IMR-90 (cell line): ENCODE measurements at regions not wholly inside any gene's neighbourhood (a gene's known extent, or its start where the extent isn't known, plus 50 kb on each side); places are given as distances from the start of the nearest gene placed in this dataset.

Experiments used
- CEBPB ChIP-seq: IDR thresholded peaks from 2 replicates; pipeline ENCODE4 v1.6.1; 2012; ENCODE audit warnings: low read depth, low read length, improper control_type of control experiment
- CTCF ChIP-seq: conservative IDR thresholded peaks from 2 replicates; pipeline ENCODE4 v1.5.1; 2012; ENCODE audit warnings: mild to moderate bottlenecking, low read depth, low read length, improper control_type of control experiment
- ELK1 ChIP-seq: fragments of 150-350 bp; IDR thresholded peaks from 2 replicates; pipeline ENCODE4 v1.6.1; 2016; ENCODE audit warnings: low read depth, mild to moderate bottlenecking, low read length, moderate library complexity, borderline replicate concordance
- MXI1 ChIP-seq: IDR thresholded peaks from 2 replicates; pipeline ENCODE4 v1.6.1; 2012; ENCODE audit warnings: low read depth, mild to moderate bottlenecking, low read length, moderate library complexity, borderline replicate concordance
- POLR2A ChIP-seq: IDR thresholded peaks from 2 replicates; pipeline ENCODE4 v1.6.1; 2012; ENCODE audit warnings: mild to moderate bottlenecking, low read depth, low read length

GRCh38 chr4:134531013-134531412 is 329.4 kb upstream of the PABPC4L start:
- TF ChIP-seq CTCF (no peak), POLR2A (no peak), ELK1 (no peak), MXI1 (no peak), CEBPB (no peak)
